ENCODE measurements at regions not wholly inside any gene's neighbourhood (a gene's known extent, or its start where the extent isn't known, plus 50 kb on each side); places are given as distances from the start of the nearest gene placed in this dataset.
"Not testable (repeated sequence)": the region's sequence is repeated elsewhere in the genome, so short reads cannot be mapped to it uniquely, and the experiment has no call there.

- peak; percentile 77 for TF ChIP-seq CTCF (conservative IDR thresholded peaks at IDR 0.05; ENCODE audit: low read depth, low read length)
- DNase-seq (ENCODE audit: low read depth): peak; percentile 75
- no peak overlapping the region for H3K4me3 ChIP-seq (ENCODE audit: low read depth, low read length)
Measured at GRCh38 chr11:130979386-130979972, 63.2 kb upstream of the SNX19 start.

GRCh38 chr11:130980071-130980862 is 64.0 kb upstream of the SNX19 start:
- TF ChIP-seq CTCF (conservative IDR thresholded peaks at IDR 0.05; ENCODE audit: low read depth, low read length): no peak
- H3K4me3 ChIP-seq (ENCODE audit: low read depth, low read length): no peak overlapping the region
- no peak for DNase-seq (ENCODE audit: low read depth)

- DNase-seq (ENCODE audit: low read depth); H3K4me3 ChIP-seq (ENCODE audit: low read depth, low read length): not testable (repeated sequence)
Measured at GRCh38 chr11:130984241-130984640, 68.0 kb upstream of the SNX19 start.

- TF ChIP-seq CTCF (conservative IDR thresholded peaks at IDR 0.05; ENCODE audit: low read depth, low read length): no peak
- no peak overlapping the region for H3K4me3 ChIP-seq (ENCODE audit: low read depth, low read length)
- no peak for DNase-seq (ENCODE audit: low read depth)
Measured at GRCh38 chr11:130992788-130993187, 76.5 kb upstream of the SNX19 start.

- DNase-seq (ENCODE audit: low read depth): no peak
- H3K4me3 ChIP-seq (ENCODE audit: low read depth, low read length): no peak overlapping the region
- no peak for TF ChIP-seq CTCF (conservative IDR thresholded peaks at IDR 0.05; ENCODE audit: low read depth, low read length)
Measured at GRCh38 chr11:130994043-130994442, 77.8 kb upstream of the SNX19 start.

- DNase-seq (ENCODE audit: low read depth): no peak
- H3K4me3 ChIP-seq (ENCODE audit: low read depth, low read length): no peak overlapping the region
- no peak for TF ChIP-seq CTCF (conservative IDR thresholded peaks at IDR 0.05; ENCODE audit: low read depth, low read length)
Measured at GRCh38 chr11:130995266-130995665, 79.0 kb upstream of the SNX19 start.

GRCh38 chr11:130997278-130997677 is 81.0 kb upstream of the SNX19 start:
- no peak overlapping the region for H3K4me3 ChIP-seq (ENCODE audit: low read depth, low read length)
- DNase-seq (ENCODE audit: low read depth): peak; percentile 5
- TF ChIP-seq CTCF (conservative IDR thresholded peaks at IDR 0.05; ENCODE audit: low read depth, low read length): no peak
